ENCODE measurements at regions not wholly inside any gene's neighbourhood (a gene's known extent, or its start where the extent isn't known, plus 50 kb on each side); places are given as distances from the start of the nearest gene placed in this dataset.
A peak's percentile ranks its signal among the peaks of the same experiment; 100 is the strongest.

GRCh38 chr7:115883629-115884028, 146.9 kb downstream of the TFEC start:
- DNase-seq = no peak

- no peak for DNase-seq
Observed at GRCh38 chr7:115881476-115881875, 149.1 kb downstream of the TFEC start.

GRCh38 chr7:115879171-115879570, 151.4 kb downstream of the TFEC start:
- no peak for DNase-seq

- DNase-seq = no peak
Observed at GRCh38 chr7:115869801-115870200, 160.8 kb downstream of the TFEC start.

- no peak for DNase-seq
Observed at GRCh38 chr7:115869190-115869589, 161.4 kb downstream of the TFEC start.

- no peak for DNase-seq
Observed at GRCh38 chr7:115868369-115868768, 162.2 kb downstream of the TFEC start.

- peak; percentile 17 for DNase-seq
Observed at GRCh38 chr7:115864082-115864481, 166.5 kb downstream of the TFEC start.

- no peak for DNase-seq
Observed at GRCh38 chr7:115851291-115851690, 179.3 kb downstream of the TFEC start.

- no peak for DNase-seq
Observed at GRCh38 chr7:115850774-115851173, 179.8 kb downstream of the TFEC start.

GRCh38 chr7:115844857-115845256, 185.7 kb downstream of the TFEC start:
- no peak for DNase-seq

- no peak for DNase-seq
Observed at GRCh38 chr7:115840702-115841101, 189.9 kb downstream of the TFEC start.

GRCh38 chr7:115838829-115839228, 191.7 kb downstream of the TFEC start:
- no peak for DNase-seq

GRCh38 chr7:115831371-115831770, 199.2 kb downstream of the TFEC start:
- DNase-seq = peak; percentile 19

GRCh38 chr7:115827305-115828045, 203.1 kb downstream of the TFEC start:
- DNase-seq = no peak

GRCh38 chr7:115825456-115826115, 205.0 kb downstream of the TFEC start:
- DNase-seq = no peak

- no peak for DNase-seq
Observed at GRCh38 chr7:115822801-115823200, 207.8 kb downstream of the TFEC start.

- no peak for DNase-seq
Observed at GRCh38 chr7:115822380-115822779, 208.2 kb downstream of the TFEC start.

- no peak for DNase-seq
Observed at GRCh38 chr7:115816318-115816974, 214.1 kb downstream of the TFEC start.

- DNase-seq = no peak
Observed at GRCh38 chr7:115812794-115813193, 217.8 kb downstream of the TFEC start.

GRCh38 chr7:115805458-115805857, 225.1 kb downstream of the TFEC start:
- DNase-seq = no peak

GRCh38 chr7:115802415-115802814, 228.1 kb downstream of the TFEC start:
- no peak for DNase-seq

GRCh38 chr7:115799430-115799829, 231.1 kb downstream of the TFEC start:
- no peak for DNase-seq

GRCh38 chr7:115793958-115794702, 236.4 kb downstream of the TFEC start:
- DNase-seq = no peak
